GM23248 (cell line): ENCODE measurements at regions not wholly inside any gene's neighbourhood (a gene's known extent, or its start where the extent isn't known, plus 50 kb on each side); places are given as distances from the start of the nearest gene placed in this dataset.
A peak's percentile ranks its signal among the peaks of the same experiment; 100 is the strongest.

Experiments used
- DNase-seq: peaks from one replicate; pipeline ENCODE4 v3.0.0-alpha.2; 2015
- H2AFZ ChIP-seq: fragments of 200-600 bp; sonication (generic); 2 replicates; pipeline ENCODE4 v1.6.1; 2016; ENCODE audit warnings: antibody characterized with exemption
- H3F3A ChIP-seq: fragments of 200-600 bp; sonication (generic); 2 replicates; pipeline ENCODE4 v1.6.1; 2016; ENCODE audit warnings: mild to moderate bottlenecking, antibody characterized with exemption, mixed run types; ENCODE audit not compliant: insufficient read depth
- H3K27ac ChIP-seq: fragments of 200-600 bp; sonication (generic); 2 replicates; pipeline ENCODE4 v1.5.1; 2016; ENCODE audit warnings: mild to moderate bottlenecking
- H3K27me3 ChIP-seq: fragments of 200-600 bp; sonication (generic); replicated peaks from 2 replicates; pipeline ENCODE4 v1.6.1; 2016; ENCODE audit warnings: mild to moderate bottlenecking; ENCODE audit not compliant: insufficient read depth
- H3K36me3 ChIP-seq: fragments of 200-600 bp; sonication (generic); 2 replicates; pipeline ENCODE4 v1.6.1; 2016; ENCODE audit warnings: low read depth, mild to moderate bottlenecking
- H3K4me1 ChIP-seq: fragments of 200-600 bp; sonication (generic); 2 replicates; pipeline ENCODE4 v1.6.1; 2016; ENCODE audit warnings: mild to moderate bottlenecking; ENCODE audit not compliant: insufficient read depth
- H3K4me2 ChIP-seq: fragments of 200-600 bp; sonication (generic); one replicate; pipeline ENCODE4 v1.6.1; 2016; ENCODE audit warnings: mild to moderate bottlenecking; ENCODE audit not compliant: unreplicated experiment
- H3K4me3 ChIP-seq: fragments of 200-600 bp; sonication (generic); 2 replicates; pipeline ENCODE4 v1.5.1; 2016; ENCODE audit warnings: mild to moderate bottlenecking
- H3K79me2 ChIP-seq: fragments of 200-600 bp; sonication (generic); 2 replicates; pipeline ENCODE4 v1.6.1; 2016; ENCODE audit warnings: mild to moderate bottlenecking; ENCODE audit not compliant: insufficient read depth
- H3K9ac ChIP-seq: fragments of 200-600 bp; sonication (generic); 2 replicates; pipeline ENCODE4 v1.6.1; 2016; ENCODE audit warnings: mild to moderate bottlenecking
- H3K9me2 ChIP-seq: fragments of 200-600 bp; sonication (generic); 2 replicates; pipeline ENCODE4 v1.6.1; 2016; ENCODE audit warnings: mixed run types, mild to moderate bottlenecking, moderate library complexity; ENCODE audit not compliant: insufficient read depth
- H3K9me3 ChIP-seq: fragments of 200-600 bp; sonication (generic); one replicate; pipeline ENCODE4 v1.6.1; 2017; ENCODE audit warnings: low read depth
- H4K20me1 ChIP-seq: fragments of 200-600 bp; sonication (generic); 2 replicates; pipeline ENCODE4 v1.6.0; 2016; ENCODE audit not compliant: insufficient read depth
- EZH2 ChIP-seq: fragments of 200-600 bp; sonication (generic); IDR thresholded peaks from 2 replicates; pipeline ENCODE4 v1.6.1; 2018; ENCODE audit warnings: antibody characterized with exemption, mild to moderate bottlenecking; ENCODE audit not compliant: insufficient read depth, poor library complexity, severe bottlenecking
- EZH2phosphoT487 ChIP-seq: fragments of 200-600 bp; sonication (generic); IDR thresholded peaks from 2 replicates; pipeline ENCODE4 v1.6.1; 2018; ENCODE audit warnings: antibody characterized with exemption, moderate library complexity, mild to moderate bottlenecking, low read depth; ENCODE audit not compliant: insufficient read depth
- WGBS, 2 experiments: methylation state at CpG; one replicate each; pipeline ENCODE4 v1.1.6; 2015 to 2017; ENCODE audit warnings: low lambda C conversion rate in 2 of 2, low coverage in 1 of 2; ENCODE audit errors: missing lambda C conversion rate in 2 of 2; 5-methylcytosine and 5-hydroxymethylcytosine counted together
- in situ Hi-C: fragments of 300-500 bp; cut with MboI; formaldehyde crosslinking; loops from 2 replicates; pipeline ENCODE4 v1.15.0; 2020

DNA sequence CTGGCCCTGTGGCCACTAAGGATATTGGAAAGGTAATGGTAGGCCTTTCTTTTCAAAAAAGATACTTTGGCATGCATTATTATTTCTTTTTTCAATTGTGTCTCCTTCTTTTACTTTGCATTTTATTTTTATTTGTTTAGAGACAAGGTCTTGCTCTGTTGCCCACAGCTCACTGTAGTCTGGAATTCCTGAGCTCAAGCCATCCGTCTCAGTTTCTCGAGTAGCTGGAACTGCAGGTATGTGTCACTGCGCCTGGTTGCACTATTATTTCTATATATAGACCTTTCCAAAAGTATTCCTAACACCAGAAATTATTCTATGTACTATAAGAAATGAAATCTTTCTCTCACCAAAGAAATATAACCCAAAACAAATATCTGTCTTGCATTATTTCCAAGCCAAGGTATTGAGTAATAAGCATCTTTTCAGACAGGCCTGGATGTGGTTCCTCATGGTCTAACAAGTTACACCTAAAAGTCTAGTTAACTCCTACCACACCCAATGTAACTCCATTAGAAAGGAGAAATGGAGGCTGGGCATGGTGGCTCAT, 500.8 kb upstream of the ANKRD30A start:
- H3K36me3 ChIP-seq = no peaks in the 10 kb centered on the region
- no peak overlapping the region for H3K9ac ChIP-seq
- no peaks in the 10 kb centered on the region for H3K27me3 ChIP-seq
- H3K27ac ChIP-seq = no peak overlapping the region
- no peaks in the 10 kb centered on the region for H3K79me2 ChIP-seq
- no peaks in the 10 kb centered on the region for H3K9me2 ChIP-seq
- no peak overlapping the region for H3K4me2 ChIP-seq
- 90 to 92% methylated on average over 3 of the region's 3 CpGs for WGBS, 2 experiments
- peaks cover 13% of the 10 kb centered on the region; the same call in 1 of the 2 replicates for H3F3A ChIP-seq
- no peak overlapping the region for H3K4me3 ChIP-seq
- no peaks in the 10 kb centered on the region for H4K20me1 ChIP-seq
- in situ Hi-C loops = no loop called here
- no peaks in the 10 kb centered on the region for H3K9me3 ChIP-seq
- H2AFZ ChIP-seq = no peak overlapping the region
- H3K4me1 ChIP-seq = peaks cover 8% of the 10 kb centered on the region
- TF ChIP-seq EZH2phosphoT487 = no peak
- TF ChIP-seq EZH2 = no peak
- no peak for DNase-seq

GRCh38 chr10:36621346-36621745, 504.1 kb upstream of the ANKRD30A start:
- H2AFZ ChIP-seq = no peak overlapping the region
- H3K79me2 ChIP-seq = no peaks in the 10 kb centered on the region
- no peaks in the 10 kb centered on the region for H3K9me3 ChIP-seq
- no peak for TF ChIP-seq EZH2
- TF ChIP-seq EZH2phosphoT487 = no peak
- H3K36me3 ChIP-seq = no peaks in the 10 kb centered on the region
- DNase-seq = peak; percentile 64
- H3F3A ChIP-seq = peaks cover 13% of the 10 kb centered on the region; the same call in 1 of the 2 replicates
- no peak overlapping the region for H3K9ac ChIP-seq
- WGBS, 2 experiments = 16 to 28% methylated on average over 2 of the region's 2 CpGs
- peak overlapping the region; percentile 19 for H3K4me2 ChIP-seq
- H3K27me3 ChIP-seq = no peaks in the 10 kb centered on the region
- H3K9me2 ChIP-seq = no peaks in the 10 kb centered on the region
- no peaks in the 10 kb centered on the region for H4K20me1 ChIP-seq
- in situ Hi-C loops = no loop called here
- no peak overlapping the region for H3K27ac ChIP-seq
- no peak overlapping the region for H3K4me3 ChIP-seq
- H3K4me1 ChIP-seq = peaks cover 8% of the 10 kb centered on the region

- H3F3A ChIP-seq = peaks cover 6% of the 10 kb centered on the region
- no peak overlapping the region for H3K27ac ChIP-seq
- H3K9me3 ChIP-seq = no peaks in the 10 kb centered on the region
- TF ChIP-seq EZH2phosphoT487 (no peak), EZH2 (no peak)
- H4K20me1 ChIP-seq = no peaks in the 10 kb centered on the region
- H3K27me3 ChIP-seq = no peaks in the 10 kb centered on the region
- no peaks in the 10 kb centered on the region for H3K36me3 ChIP-seq
- no peak overlapping the region for H2AFZ ChIP-seq
- in situ Hi-C loops = no loop called here
- no peak overlapping the region for H3K4me2 ChIP-seq
- no peaks in the 10 kb centered on the region for H3K79me2 ChIP-seq
- DNase-seq = no peak
- no peaks in the 10 kb centered on the region for H3K9me2 ChIP-seq
- WGBS, 2 experiments = 87 to 90% methylated on average over 4 of the region's 4 CpGs
- no peak overlapping the region for H3K4me3 ChIP-seq
- H3K9ac ChIP-seq = no peak overlapping the region
- peaks cover 9% of the 10 kb centered on the region; the same call in 1 of the 2 replicates for H3K4me1 ChIP-seq
Measured at GRCh38 chr10:36612436-36612835, 513.0 kb upstream of the ANKRD30A start.

GRCh38 chr10:36608866-36609265, 516.5 kb upstream of the ANKRD30A start:
- DNase-seq = no peak
- Histone ChIP-seq H3K9ac (no peak overlapping the region), H3K4me2 (no peak overlapping the region), H4K20me1 (no peaks in the 10 kb centered on the region), H3F3A (peaks cover 6% of the 10 kb centered on the region), H2AFZ (no peak overlapping the region), H3K27me3 (no peaks in the 10 kb centered on the region), H3K4me1 (peaks cover 20% of the 10 kb centered on the region), H3K9me3 (no peaks in the 10 kb centered on the region), H3K4me3 (no peak overlapping the region), H3K9me2 (no peaks in the 10 kb centered on the region), H3K79me2 (no peaks in the 10 kb centered on the region), H3K27ac (no peak overlapping the region), H3K36me3 (no peaks in the 10 kb centered on the region)
- TF ChIP-seq EZH2phosphoT487 (no peak), EZH2 (no peak)
- in situ Hi-C loops = no loop called here
- WGBS, 2 experiments = 81 to 85% methylated on average over 4 of the region's 4 CpGs

DNA sequence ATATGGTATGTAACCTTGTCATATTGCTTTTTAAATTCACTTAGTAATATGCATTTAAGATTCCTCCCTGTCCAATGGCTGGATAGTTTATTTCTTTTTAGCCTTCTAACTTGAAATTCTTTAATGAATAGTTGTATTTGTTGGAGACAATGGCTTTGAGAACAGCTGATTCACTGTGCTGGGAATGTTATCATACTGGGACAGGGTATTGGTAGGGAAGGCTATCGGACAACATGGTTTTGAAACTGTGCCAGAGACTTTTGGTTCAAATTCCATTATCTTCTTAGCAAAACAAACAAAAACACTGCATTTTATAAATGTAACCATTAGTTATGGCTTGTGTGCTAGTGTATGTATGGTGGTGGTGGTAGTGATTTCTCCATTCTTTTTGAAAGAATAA, 517.1 kb upstream of the ANKRD30A start:
- Histone ChIP-seq H3K9me2 (no peaks in the 10 kb centered on the region), H3K4me3 (no peak overlapping the region), H3K4me1 (peaks cover 20% of the 10 kb centered on the region), H3K79me2 (no peaks in the 10 kb centered on the region), H3K9me3 (no peaks in the 10 kb centered on the region), H3K9ac (no peak overlapping the region), H3F3A (peaks cover 6% of the 10 kb centered on the region), H3K27me3 (no peaks in the 10 kb centered on the region), H4K20me1 (no peaks in the 10 kb centered on the region), H3K36me3 (no peaks in the 10 kb centered on the region), H2AFZ (no peak overlapping the region), H3K4me2 (peak overlapping the region; percentile 32), H3K27ac (no peak overlapping the region)
- WGBS, 2 experiments = 4 to 23% methylated on average over 1 of the region's 1 CpG
- TF ChIP-seq EZH2phosphoT487 (no peak), EZH2 (no peak)
- in situ Hi-C loops = no loop called here
- peak; percentile 3 for DNase-seq
